Smooth muscle cell (in vitro differentiated cells): ENCODE measurements at regions not wholly inside any gene's neighbourhood (a gene's known extent, or its start where the extent isn't known, plus 50 kb on each side); places are given as distances from the start of the nearest gene placed in this dataset.

ENCODE experiments used
- DNase-seq: peaks from one replicate; lab custom pipeline; 2025; ENCODE audit not compliant: unreplicated experiment; lab: John Stamatoyannopoulos, UW
- H2AFZ ChIP-seq: fragments of 200-600 bp; sonication (generic); 2 replicates; pipeline ENCODE4 v1.6.0; 2016; ENCODE audit warnings: antibody characterized with exemption, low read depth, mild to moderate bottlenecking
- H3F3A ChIP-seq: fragments of 200-600 bp; sonication (generic); 2 replicates; pipeline ENCODE4 v1.6.0; 2017; ENCODE audit warnings: antibody characterized with exemption, low read depth
- H3K27ac ChIP-seq: fragments of 200-600 bp; sonication (generic); 2 replicates; pipeline ENCODE4 v1.5.1; 2016; ENCODE audit warnings: low read depth, mild to moderate bottlenecking
- H3K27me3 ChIP-seq: fragments of 200-600 bp; sonication (generic); 2 replicates; pipeline ENCODE4 v1.6.1; 2016; ENCODE audit warnings: low read depth, mild to moderate bottlenecking
- H3K36me3 ChIP-seq: fragments of 200-600 bp; sonication (generic); 2 replicates; pipeline ENCODE4 v1.5.1; 2016; ENCODE audit warnings: low read depth
- H3K4me1 ChIP-seq: fragments of 200-600 bp; sonication (generic); 2 replicates; pipeline ENCODE4 v1.5.1; 2016; ENCODE audit warnings: low read depth
- H3K4me2 ChIP-seq: fragments of 200-600 bp; sonication (generic); 2 replicates; pipeline ENCODE4 v1.6.0; 2016; ENCODE audit warnings: mild to moderate bottlenecking
- H3K4me3 ChIP-seq: fragments of 200-600 bp; sonication (generic); 2 replicates; pipeline ENCODE4 v1.5.1; 2016; ENCODE audit warnings: mild to moderate bottlenecking
- H3K79me2 ChIP-seq: fragments of 200-600 bp; sonication (generic); 2 replicates; pipeline ENCODE4 v1.6.0; 2016; ENCODE audit warnings: low read depth, mild to moderate bottlenecking
- H3K9ac ChIP-seq: fragments of 200-600 bp; sonication (generic); 2 replicates; pipeline ENCODE4 v1.6.0; 2016; ENCODE audit warnings: low read depth
- H3K9me3 ChIP-seq: fragments of 200-600 bp; sonication (generic); replicated peaks from 2 replicates; pipeline ENCODE4 v1.5.1; 2016; ENCODE audit warnings: low read depth
- H4K20me1 ChIP-seq: fragments of 200-600 bp; sonication (generic); 2 replicates; pipeline ENCODE4 v1.6.0; 2016; ENCODE audit warnings: low read depth
- WGBS: methylation state at CpG from one replicate; pipeline ENCODE4 v1.1.7; 2016; ENCODE audit warnings: low lambda C conversion rate; 5-methylcytosine and 5-hydroxymethylcytosine counted together
- TF ChIP-seq, protein P1 (sequence below): fragments of 200-600 bp; sonication (generic); IDR thresholded peaks from 2 replicates; pipeline ENCODE4 v1.5.1; 2017; ENCODE audit warnings: borderline replicate concordance, mild to moderate bottlenecking, antibody characterized with exemption; ENCODE audit not compliant: insufficient read depth, poor library complexity, severe bottlenecking

DNA sequence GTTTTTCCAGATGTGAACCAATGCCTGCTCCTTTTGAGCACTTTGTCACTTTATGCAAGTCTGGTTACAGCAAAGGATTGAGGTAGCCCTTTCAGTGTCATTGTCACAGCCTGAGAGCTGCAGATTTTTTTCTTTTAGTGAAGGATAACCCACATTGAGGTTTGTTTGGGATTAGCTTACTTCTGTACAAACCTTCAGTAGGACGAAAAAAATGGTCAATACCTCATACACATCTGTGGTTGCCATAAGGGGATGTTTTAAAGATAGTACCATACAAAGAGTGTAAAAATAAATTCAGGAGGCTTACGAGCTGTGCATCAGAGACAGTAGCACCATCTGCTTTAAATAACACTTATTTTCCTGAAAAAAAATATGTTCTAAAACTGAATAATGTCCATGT, 566.0 kb downstream of the AJAP1 start:
- no peak for DNase-seq
- no peak overlapping the region for H3K4me2 ChIP-seq
- H2AFZ ChIP-seq: no peak overlapping the region
- H3K4me3 ChIP-seq: no peak overlapping the region
- H3F3A ChIP-seq: no peaks in the 10 kb centered on the region
- peaks cover 1% of the 10 kb centered on the region for H3K4me1 ChIP-seq
- H4K20me1 ChIP-seq: no peaks in the 10 kb centered on the region
- no peaks in the 10 kb centered on the region for H3K36me3 ChIP-seq
- 79% methylated on average over 2 of the region's 2 CpGs for WGBS
- H3K9ac ChIP-seq: no peak overlapping the region
- TF ChIP-seq, protein P1, sequence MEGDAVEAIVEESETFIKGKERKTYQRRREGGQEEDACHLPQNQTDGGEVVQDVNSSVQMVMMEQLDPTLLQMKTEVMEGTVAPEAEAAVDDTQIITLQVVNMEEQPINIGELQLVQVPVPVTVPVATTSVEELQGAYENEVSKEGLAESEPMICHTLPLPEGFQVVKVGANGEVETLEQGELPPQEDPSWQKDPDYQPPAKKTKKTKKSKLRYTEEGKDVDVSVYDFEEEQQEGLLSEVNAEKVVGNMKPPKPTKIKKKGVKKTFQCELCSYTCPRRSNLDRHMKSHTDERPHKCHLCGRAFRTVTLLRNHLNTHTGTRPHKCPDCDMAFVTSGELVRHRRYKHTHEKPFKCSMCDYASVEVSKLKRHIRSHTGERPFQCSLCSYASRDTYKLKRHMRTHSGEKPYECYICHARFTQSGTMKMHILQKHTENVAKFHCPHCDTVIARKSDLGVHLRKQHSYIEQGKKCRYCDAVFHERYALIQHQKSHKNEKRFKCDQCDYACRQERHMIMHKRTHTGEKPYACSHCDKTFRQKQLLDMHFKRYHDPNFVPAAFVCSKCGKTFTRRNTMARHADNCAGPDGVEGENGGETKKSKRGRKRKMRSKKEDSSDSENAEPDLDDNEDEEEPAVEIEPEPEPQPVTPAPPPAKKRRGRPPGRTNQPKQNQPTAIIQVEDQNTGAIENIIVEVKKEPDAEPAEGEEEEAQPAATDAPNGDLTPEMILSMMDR: no peak
- H3K9me3 ChIP-seq: no peaks in the 10 kb centered on the region
- H3K27me3 ChIP-seq: no peaks in the 10 kb centered on the region
- no peak overlapping the region for H3K27ac ChIP-seq
- H3K79me2 ChIP-seq: no peaks in the 10 kb centered on the region

DNA sequence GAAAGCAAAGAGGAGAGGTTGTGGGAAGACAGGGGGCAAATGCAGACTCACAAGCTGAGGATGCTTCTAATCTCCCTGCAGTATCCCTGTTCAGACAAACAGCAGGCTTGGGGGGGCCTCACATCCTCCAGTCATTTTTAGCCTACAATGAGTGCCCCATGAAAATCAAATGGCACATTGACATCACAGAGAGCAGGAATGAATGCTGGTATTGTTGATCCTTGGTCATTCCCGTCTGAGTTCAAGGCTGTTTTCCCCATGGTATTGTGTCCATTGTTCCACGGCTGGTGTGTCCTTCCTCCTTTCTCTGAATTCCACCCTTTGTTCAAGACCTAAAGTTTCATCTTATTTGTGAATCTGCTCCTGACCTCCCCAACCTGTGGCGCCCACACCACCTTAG, 545.6 kb downstream of the AJAP1 start:
- Histone ChIP-seq H3K4me1 (no peaks in the 10 kb centered on the region), H3K4me3 (no peak overlapping the region), H3K9me3 (no peaks in the 10 kb centered on the region), H2AFZ (no peak overlapping the region), H3K9ac (no peak overlapping the region), H4K20me1 (no peaks in the 10 kb centered on the region), H3K27ac (no peak overlapping the region), H3K79me2 (no peaks in the 10 kb centered on the region), H3K36me3 (no peaks in the 10 kb centered on the region), H3K27me3 (no peaks in the 10 kb centered on the region), H3K4me2 (no peak overlapping the region), H3F3A (no peaks in the 10 kb centered on the region)
- TF ChIP-seq, protein P1: no peak
- 82% methylated on average over 3 of the region's 3 CpGs for WGBS
- no peak for DNase-seq

DNA sequence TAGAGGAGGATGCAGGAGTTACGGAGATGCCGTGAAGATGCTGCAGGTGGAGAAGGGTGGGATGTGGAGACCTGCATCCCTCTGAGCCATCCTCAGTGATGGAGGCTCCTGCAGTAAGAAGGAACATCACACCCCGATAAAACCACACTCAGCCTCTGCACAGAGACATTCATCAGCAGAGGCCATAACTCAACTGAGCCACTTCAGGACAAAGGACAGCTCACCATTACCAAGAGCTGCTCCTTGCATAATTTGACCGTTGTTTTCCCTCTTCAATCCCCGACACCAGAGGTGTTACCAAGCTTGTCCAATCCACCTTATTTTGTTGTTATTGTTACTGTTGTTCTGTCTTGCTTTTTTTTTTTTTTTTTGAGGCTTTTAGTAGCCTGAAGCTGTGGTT, 543.9 kb downstream of the AJAP1 start:
- Histone ChIP-seq H3K4me1 (no peaks in the 10 kb centered on the region), H3K4me2 (no peak overlapping the region), H3K79me2 (no peaks in the 10 kb centered on the region), H3K27me3 (no peaks in the 10 kb centered on the region), H3K4me3 (no peak overlapping the region), H2AFZ (no peak overlapping the region), H3K36me3 (no peaks in the 10 kb centered on the region), H3K27ac (no peak overlapping the region), H3K9ac (no peak overlapping the region), H3K9me3 (no peaks in the 10 kb centered on the region), H4K20me1 (no peaks in the 10 kb centered on the region), H3F3A (no peaks in the 10 kb centered on the region)
- TF ChIP-seq, protein P1: no peak
- DNase-seq: no peak
- WGBS: 83% methylated on average over 5 of the region's 5 CpGs

DNA sequence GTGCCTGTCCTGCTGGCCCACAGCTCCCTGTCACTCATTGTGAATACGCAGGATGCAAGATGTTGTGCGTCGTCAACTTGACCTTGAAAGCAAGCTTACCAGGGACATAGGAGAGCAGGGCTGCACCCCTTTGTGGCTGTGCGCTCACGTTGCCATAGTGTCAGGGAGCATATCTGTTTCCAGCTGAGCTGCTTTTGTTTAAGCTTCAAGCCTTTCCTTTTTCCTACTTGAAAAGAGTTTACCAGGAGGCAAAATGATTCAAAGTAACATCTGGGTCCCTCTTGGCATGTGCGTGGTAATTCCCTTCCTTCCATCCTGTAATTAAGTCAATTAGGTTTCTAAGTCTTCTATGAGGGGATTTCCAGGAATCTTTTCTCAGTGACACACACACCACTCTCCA, 537.1 kb downstream of the AJAP1 start:
- Histone ChIP-seq H4K20me1 (no peaks in the 10 kb centered on the region), H3K9ac (no peak overlapping the region), H3K36me3 (no peaks in the 10 kb centered on the region), H3K27me3 (no peaks in the 10 kb centered on the region), H2AFZ (no peak overlapping the region), H3F3A (no peaks in the 10 kb centered on the region), H3K79me2 (no peaks in the 10 kb centered on the region), H3K27ac (no peak overlapping the region), H3K4me3 (no peak overlapping the region), H3K4me2 (no peak overlapping the region), H3K4me1 (no peaks in the 10 kb centered on the region), H3K9me3 (no peaks in the 10 kb centered on the region)
- TF ChIP-seq, protein P1: no peak
- DNase-seq: no peak
- 79% methylated on average over 6 of the region's 6 CpGs for WGBS
